IPS-18a (cell line): ENCODE measurements at regions not wholly inside any gene's neighbourhood (a gene's known extent, or its start where the extent isn't known, plus 50 kb on each side); places are given as distances from the start of the nearest gene placed in this dataset.

Source experiments
- H3K27ac ChIP-seq: one replicate; pipeline ENCODE4 v1.5.1; 2013; ENCODE audit warnings: low read length
- H3K27me3 ChIP-seq: one replicate; pipeline ENCODE4 v1.6.1; 2013; ENCODE audit warnings: mild to moderate bottlenecking, low read length; ENCODE audit not compliant: control insufficient read depth, insufficient read depth
- H3K36me3 ChIP-seq: one replicate; pipeline ENCODE4 v1.6.1; 2013; ENCODE audit warnings: low read depth, low read length; ENCODE audit not compliant: control insufficient read depth
- H3K4me1 ChIP-seq: one replicate; pipeline ENCODE4 v1.6.1; 2013; ENCODE audit warnings: low read depth, low read length; ENCODE audit not compliant: control insufficient read depth
- H3K4me3 ChIP-seq: one replicate; pipeline ENCODE4 v1.5.1; 2013; ENCODE audit warnings: low read length
- H3K9ac ChIP-seq: one replicate; pipeline ENCODE4 v1.6.1; 2013; ENCODE audit warnings: mild to moderate bottlenecking, low read length, moderate library complexity
- H3K9me3 ChIP-seq: one replicate; pipeline ENCODE4 v1.6.1; 2013; ENCODE audit warnings: low read depth, low read length; ENCODE audit not compliant: control insufficient read depth

DNA sequence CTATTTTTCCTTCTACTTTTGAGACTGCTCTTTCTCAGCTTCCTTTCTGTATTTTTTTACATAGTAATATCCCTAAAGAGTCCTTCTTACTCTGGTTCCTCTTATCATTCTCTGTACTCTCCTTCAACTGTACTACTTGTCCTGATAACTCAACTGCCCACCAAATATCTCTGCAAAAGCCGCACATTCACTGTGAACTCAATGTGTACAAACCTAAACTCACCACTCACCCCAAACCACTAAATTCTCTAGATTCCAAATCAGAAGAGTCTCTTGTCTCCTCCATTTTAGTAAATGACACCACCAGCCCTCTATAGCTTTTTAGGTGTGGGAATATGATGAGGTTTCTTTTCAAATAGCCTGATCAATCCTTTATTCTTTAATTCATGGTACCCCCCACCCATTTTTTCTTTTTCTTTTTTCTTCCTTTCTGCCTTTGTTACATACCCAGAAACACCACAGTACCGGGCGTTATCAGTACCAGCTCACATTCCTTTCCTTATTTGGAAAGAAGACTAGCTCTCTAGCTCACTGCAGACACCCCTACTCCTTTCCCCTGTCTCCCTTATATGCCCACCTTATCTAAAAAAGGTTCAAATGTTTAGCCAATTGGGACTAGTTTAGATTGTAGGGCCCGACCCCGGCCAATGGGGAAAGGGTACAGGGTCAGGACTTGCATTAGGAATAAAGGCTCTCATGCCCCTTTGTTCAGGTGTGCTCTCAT lies 63.1 kb upstream of the RANBP6 start:
- Histone ChIP-seq H3K9me3 (no peaks in the 10 kb centered on the region), H3K36me3 (no peaks in the 10 kb centered on the region), H3K9ac (peak overlapping the region; percentile 40), H3K4me1 (peaks cover 24% of the 10 kb centered on the region), H3K4me3 (no peak overlapping the region), H3K27ac (peak overlapping the region; percentile 72), H3K27me3 (no peaks in the 10 kb centered on the region)

DNA sequence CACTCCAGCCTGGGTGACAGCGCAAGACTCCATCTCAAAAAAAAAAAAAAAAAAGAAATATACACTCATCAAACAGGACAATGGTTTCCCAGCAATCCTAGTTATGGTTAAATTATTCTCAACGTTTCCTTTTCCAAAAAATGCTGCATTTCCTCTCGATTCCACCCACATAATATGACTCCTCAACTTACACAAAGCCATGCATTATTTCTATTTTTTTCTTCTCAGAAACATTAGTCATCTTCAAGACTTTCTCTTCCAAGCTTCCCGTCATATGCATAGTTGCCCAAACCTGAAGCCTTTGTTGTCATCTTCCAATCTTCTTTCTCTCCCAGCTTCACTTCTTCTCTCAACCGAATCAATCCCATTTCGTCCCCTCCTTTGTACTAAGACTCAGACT lies 61.4 kb upstream of the RANBP6 start:
- no peaks in the 10 kb centered on the region for H3K9me3 ChIP-seq
- H3K36me3 ChIP-seq = no peaks in the 10 kb centered on the region
- H3K4me1 ChIP-seq = peaks cover 24% of the 10 kb centered on the region
- H3K27ac ChIP-seq = no peak overlapping the region
- H3K4me3 ChIP-seq = no peak overlapping the region
- no peaks in the 10 kb centered on the region for H3K27me3 ChIP-seq
- H3K9ac ChIP-seq = no peak overlapping the region

GRCh38 chr9:6073731-6074130 lies 58.3 kb upstream of the RANBP6 start:
- H3K9me3 ChIP-seq = no peaks in the 10 kb centered on the region
- no peak overlapping the region for H3K27ac ChIP-seq
- no peaks in the 10 kb centered on the region for H3K27me3 ChIP-seq
- H3K36me3 ChIP-seq = no peaks in the 10 kb centered on the region
- H3K9ac ChIP-seq = no peak overlapping the region
- peaks cover 7% of the 10 kb centered on the region for H3K4me1 ChIP-seq
- no peak overlapping the region for H3K4me3 ChIP-seq

GRCh38 chr9:6072865-6073264 lies 57.4 kb upstream of the RANBP6 start:
- no peaks in the 10 kb centered on the region for H3K36me3 ChIP-seq
- H3K27ac ChIP-seq = no peak overlapping the region
- no peaks in the 10 kb centered on the region for H3K27me3 ChIP-seq
- H3K9ac ChIP-seq = no peak overlapping the region
- H3K9me3 ChIP-seq = no peaks in the 10 kb centered on the region
- no peaks in the 10 kb centered on the region for H3K4me1 ChIP-seq
- no peak overlapping the region for H3K4me3 ChIP-seq

DNA sequence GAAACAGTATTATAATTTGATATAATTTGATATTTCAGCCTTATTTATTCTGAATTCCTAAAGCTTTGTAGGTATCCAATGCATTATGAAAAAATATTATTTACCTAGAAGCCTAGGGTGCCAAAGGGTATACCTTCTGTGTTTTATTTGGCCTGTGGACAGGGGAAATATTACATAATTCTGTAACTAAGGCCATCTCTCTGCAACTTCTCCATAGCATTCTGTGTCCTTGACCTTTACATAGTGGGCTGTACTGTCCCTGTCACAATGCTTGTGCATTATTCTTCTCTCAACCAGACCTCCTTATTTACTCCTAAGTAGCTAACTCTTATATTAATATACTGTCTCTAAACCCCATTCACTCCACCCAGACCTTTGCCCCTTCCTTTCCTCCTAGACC lies 57.0 kb upstream of the RANBP6 start:
- no peak overlapping the region for H3K27ac ChIP-seq
- no peaks in the 10 kb centered on the region for H3K4me1 ChIP-seq
- H3K4me3 ChIP-seq = no peak overlapping the region
- H3K36me3 ChIP-seq = no peaks in the 10 kb centered on the region
- H3K27me3 ChIP-seq = no peaks in the 10 kb centered on the region
- H3K9me3 ChIP-seq = no peaks in the 10 kb centered on the region
- H3K9ac ChIP-seq = no peak overlapping the region

DNA sequence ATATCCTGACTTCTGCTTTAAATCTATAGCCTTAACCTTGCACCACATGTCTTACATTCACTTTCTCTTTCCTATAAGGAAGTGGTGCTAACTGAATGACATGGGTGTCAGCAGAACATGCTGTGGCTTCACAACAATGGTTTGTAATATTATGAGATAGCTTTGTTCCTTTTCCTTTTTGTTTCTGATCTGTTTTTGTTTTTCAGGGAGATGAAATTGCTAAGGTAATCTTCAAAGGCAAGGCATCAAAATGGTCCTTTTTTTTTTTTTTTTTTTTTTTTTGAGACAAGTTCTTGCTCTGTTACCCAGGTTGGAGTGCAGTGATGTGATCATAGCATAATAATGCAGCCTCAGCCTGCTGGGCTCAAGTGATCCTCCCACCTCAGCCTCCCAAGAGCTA lies 53.6 kb upstream of the RANBP6 start:
- H3K27me3 ChIP-seq = no peaks in the 10 kb centered on the region
- H3K9me3 ChIP-seq = no peaks in the 10 kb centered on the region
- no peaks in the 10 kb centered on the region for H3K4me1 ChIP-seq
- no peaks in the 10 kb centered on the region for H3K36me3 ChIP-seq
- H3K9ac ChIP-seq = no peak overlapping the region
- H3K4me3 ChIP-seq = no peak overlapping the region
- no peak overlapping the region for H3K27ac ChIP-seq

DNA sequence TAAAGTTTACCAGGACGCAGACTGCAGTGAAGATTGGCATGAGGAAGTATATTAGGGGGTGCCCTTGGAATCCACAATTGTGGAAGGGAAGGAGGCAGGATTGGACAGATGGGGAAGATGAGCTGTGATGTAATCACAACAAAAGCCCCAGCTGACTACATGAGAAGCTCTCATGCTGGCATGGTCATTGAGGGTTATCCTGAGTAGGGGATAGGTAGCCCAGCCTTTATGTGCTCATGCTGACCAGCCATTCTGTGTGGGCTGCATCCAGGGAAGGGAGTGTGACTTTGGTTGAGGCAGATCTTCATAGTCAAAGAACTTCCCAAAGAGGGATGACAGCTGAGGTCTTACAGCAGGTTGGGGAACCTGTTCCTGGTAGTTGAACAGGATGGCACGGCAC lies 52.0 kb upstream of the RANBP6 start:
- H3K9me3 ChIP-seq = peaks cover 2% of the 10 kb centered on the region
- no peaks in the 10 kb centered on the region for H3K4me1 ChIP-seq
- no peaks in the 10 kb centered on the region for H3K27me3 ChIP-seq
- H3K27ac ChIP-seq = no peak overlapping the region
- no peak overlapping the region for H3K4me3 ChIP-seq
- no peaks in the 10 kb centered on the region for H3K36me3 ChIP-seq
- no peak overlapping the region for H3K9ac ChIP-seq
